ENCODE measurements at regions not wholly inside any gene's neighbourhood (a gene's known extent, or its start where the extent isn't known, plus 50 kb on each side); places are given as distances from the start of the nearest gene placed in this dataset.

GRCh38 chr6:121868206-121868605 lies 432.8 kb downstream of the GJA1 start (continued):
- TF ChIP-seq ZNF518A (tag by site-specific recombination; conservative IDR thresholded peaks at IDR 0.05; ENCODE audit: low read depth) (no peak), ZBTB10 (tag by site-specific recombination; IDR thresholded peaks at IDR 0.05) (no peak), ZNF558 (tag by site-specific recombination; IDR thresholded peaks at IDR 0.05) (no peak), ZNF654 (tag by site-specific recombination; IDR thresholded peaks at IDR 0.05; ENCODE audit: low read depth) (no peak), ZFHX2 (tag by site-specific recombination; conservative IDR thresholded peaks at IDR 0.05) (no peak)

DNA sequence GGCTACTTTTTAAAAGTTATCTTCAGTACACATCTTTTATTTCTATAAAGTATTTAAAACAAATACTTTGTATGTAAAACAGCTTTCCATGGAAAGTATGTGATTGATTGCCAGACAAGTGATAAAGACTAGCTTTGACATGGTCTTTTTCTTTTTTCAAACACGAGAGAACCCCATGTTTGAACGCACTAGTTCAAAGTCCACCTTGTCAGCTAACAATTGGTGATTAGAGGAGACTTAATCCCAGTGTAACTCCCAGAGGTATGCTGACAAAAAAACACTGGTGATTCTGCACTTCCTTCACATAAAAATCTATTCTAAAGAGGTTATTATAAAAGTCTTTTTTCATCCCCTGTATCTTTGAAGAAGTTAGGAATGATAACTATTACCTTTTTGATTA lies 438.1 kb downstream of the GJA1 start:
- no peaks in the 10 kb centered on the region for H3K9me3 ChIP-seq (ENCODE audit: control insufficient read depth, insufficient read depth, low read depth, low read length)
- CTCF ChIA-PET: interaction anchor here (0.7 kb wide), 1 partner anchor 154 kb away, joined by 3 read pairs; no protein-coding TSS in a partner anchor
- no peak overlapping the region for H3K4me3 ChIP-seq (ENCODE audit: low read depth, low read length)

GRCh38 chr6:121876721-121877120 lies 441.3 kb downstream of the GJA1 start:
- CTCF ChIA-PET: no interaction called here
- TF ChIP-seq ZBTB26 (tag by site-specific recombination; optimal IDR thresholded peaks at IDR 0.05) (no peak), ZNF549 (tag by site-specific recombination; IDR thresholded peaks at IDR 0.05) (no peak), ZNF544 (tag by site-specific recombination; IDR thresholded peaks at IDR 0.05) (no peak), ZNF830 (tag by site-specific recombination; IDR thresholded peaks at IDR 0.05; ENCODE audit: low read depth) (no peak), ZNF623 (tag by site-specific recombination; IDR thresholded peaks at IDR 0.05) (no peak), ZNF510 (tag by site-specific recombination; IDR thresholded peaks at IDR 0.05; ENCODE audit: insufficient replicate concordance) (no peak), ZSCAN30 (tag by site-specific recombination; IDR thresholded peaks at IDR 0.05) (no peak)
- TF ChIP-seq, protein P1, sequence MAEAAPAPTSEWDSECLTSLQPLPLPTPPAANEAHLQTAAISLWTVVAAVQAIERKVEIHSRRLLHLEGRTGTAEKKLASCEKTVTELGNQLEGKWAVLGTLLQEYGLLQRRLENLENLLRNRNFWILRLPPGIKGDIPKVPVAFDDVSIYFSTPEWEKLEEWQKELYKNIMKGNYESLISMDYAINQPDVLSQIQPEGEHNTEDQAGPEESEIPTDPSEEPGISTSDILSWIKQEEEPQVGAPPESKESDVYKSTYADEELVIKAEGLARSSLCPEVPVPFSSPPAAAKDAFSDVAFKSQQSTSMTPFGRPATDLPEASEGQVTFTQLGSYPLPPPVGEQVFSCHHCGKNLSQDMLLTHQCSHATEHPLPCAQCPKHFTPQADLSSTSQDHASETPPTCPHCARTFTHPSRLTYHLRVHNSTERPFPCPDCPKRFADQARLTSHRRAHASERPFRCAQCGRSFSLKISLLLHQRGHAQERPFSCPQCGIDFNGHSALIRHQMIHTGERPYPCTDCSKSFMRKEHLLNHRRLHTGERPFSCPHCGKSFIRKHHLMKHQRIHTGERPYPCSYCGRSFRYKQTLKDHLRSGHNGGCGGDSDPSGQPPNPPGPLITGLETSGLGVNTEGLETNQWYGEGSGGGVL (tag by site-specific recombination; IDR thresholded peaks at IDR 0.05): no peak

More for the DNA sequence above, 438.1 kb downstream of the GJA1 start:
- POLR2A ChIA-PET: no interaction called here
- TF ChIP-seq MYNN (tag by site-specific recombination; IDR thresholded peaks at IDR 0.05; ENCODE audit: borderline replicate concordance) (no peak), KLF17 (tag by site-specific recombination; IDR thresholded peaks at IDR 0.05) (no peak), ZNF404 (tag by site-specific recombination; IDR thresholded peaks at IDR 0.05) (no peak), SP2 (tag by site-specific recombination; IDR thresholded peaks at IDR 0.05) (no peak), SCRT1 (tag by site-specific recombination; IDR thresholded peaks at IDR 0.05; ENCODE audit: borderline replicate concordance) (no peak), ZNF621 (tag by site-specific recombination; IDR thresholded peaks at IDR 0.05) (no peak), REPIN1 (tag by site-specific recombination; IDR thresholded peaks at IDR 0.05; ENCODE audit: low read depth) (no peak), ZNF266 (tag by site-specific recombination; IDR thresholded peaks at IDR 0.05; ENCODE audit: low read depth) (no peak), SETDB1 (IDR thresholded peaks at IDR 0.05; ENCODE audit: insufficient read length, low read length) (no peak)
- TF ChIP-seq, protein P2, sequence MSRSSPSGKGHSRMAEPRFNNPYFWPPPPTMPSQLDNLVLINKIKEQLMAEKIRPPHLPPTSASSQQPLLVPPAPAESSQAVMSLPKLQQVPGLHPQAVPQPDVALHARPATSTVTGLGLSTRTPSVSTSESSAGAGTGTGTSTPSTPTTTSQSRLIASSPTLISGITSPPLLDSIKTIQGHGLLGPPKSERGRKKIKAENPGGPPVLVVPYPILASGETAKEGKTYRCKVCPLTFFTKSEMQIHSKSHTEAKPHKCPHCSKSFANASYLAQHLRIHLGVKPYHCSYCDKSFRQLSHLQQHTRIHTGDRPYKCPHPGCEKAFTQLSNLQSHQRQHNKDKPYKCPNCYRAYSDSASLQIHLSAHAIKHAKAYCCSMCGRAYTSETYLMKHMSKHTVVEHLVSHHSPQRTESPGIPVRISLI (tag by site-specific recombination; IDR thresholded peaks at IDR 0.05): no peak
- no peaks in the 10 kb centered on the region for H3K36me3 ChIP-seq (ENCODE audit: control insufficient read depth in 2 of 2, insufficient read depth in 1 of 2, low read length in 2 of 2)
- no peaks in the 10 kb centered on the region for H3K4me1 ChIP-seq (ENCODE audit: control insufficient read depth, insufficient read depth, low read length)
- H3K27ac ChIP-seq (ENCODE audit: extremely low read depth, low read depth, low read length): no peak overlapping the region

More at GRCh38 chr6:121876721-121877120, 441.3 kb downstream of the GJA1 start:
- POLR2A ChIA-PET: no interaction called here
- Histone ChIP-seq H3K4me3 (ENCODE audit: low read depth, low read length) (no peak overlapping the region), H3K27ac (ENCODE audit: extremely low read depth, low read depth, low read length) (no peak overlapping the region), H3K9me3 (ENCODE audit: control insufficient read depth, insufficient read depth, low read depth, low read length) (no peaks in the 10 kb centered on the region), H3K36me3 (ENCODE audit: control insufficient read depth in 2 of 2, insufficient read depth in 1 of 2, low read length in 2 of 2) (no peaks in the 10 kb centered on the region), H3K4me1 (ENCODE audit: control insufficient read depth, insufficient read depth, low read length) (no peaks in the 10 kb centered on the region)
